Jurkat, Clone E6-1 (cell line): ENCODE measurements at regions not wholly inside any gene's neighbourhood (a gene's known extent, or its start where the extent isn't known, plus 50 kb on each side); places are given as distances from the start of the nearest gene placed in this dataset.
"Not testable (repeated sequence)": the region's sequence is repeated elsewhere in the genome, so short reads cannot be mapped to it uniquely, and the experiment has no call there.

Source experiments
- DNase-seq: peaks from one replicate; pipeline ENCODE4 v3.0.0-alpha.2; 2011; ENCODE audit warnings: low read depth, low spot score
- H3K4me3 ChIP-seq: 2 replicates; pipeline ENCODE4 v1.5.1; 2011; ENCODE audit warnings: mild to moderate bottlenecking, low read length, control low read depth, moderate library complexity

DNA sequence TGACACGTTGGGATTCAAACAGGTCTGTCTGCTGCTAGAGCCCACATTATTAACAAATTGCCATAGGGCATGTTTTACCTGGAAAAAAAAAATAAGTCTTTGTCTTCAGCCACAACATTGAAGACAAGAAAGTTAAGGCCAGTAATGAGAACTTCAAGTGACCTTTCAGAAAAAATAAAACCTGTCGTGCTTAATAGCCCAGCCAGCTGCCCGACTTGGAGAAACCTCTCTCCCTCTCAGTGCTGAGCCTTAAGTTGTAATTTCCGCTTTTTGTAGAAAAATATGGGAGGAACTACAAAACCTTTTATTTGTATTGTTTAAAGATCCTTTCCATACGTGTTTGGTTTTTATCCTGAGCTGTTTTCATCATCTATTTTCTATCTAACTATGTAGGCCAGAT is 454.3 kb upstream of the SLITRK6 start:
- not testable (repeated sequence) for H3K4me3 ChIP-seq

DNA sequence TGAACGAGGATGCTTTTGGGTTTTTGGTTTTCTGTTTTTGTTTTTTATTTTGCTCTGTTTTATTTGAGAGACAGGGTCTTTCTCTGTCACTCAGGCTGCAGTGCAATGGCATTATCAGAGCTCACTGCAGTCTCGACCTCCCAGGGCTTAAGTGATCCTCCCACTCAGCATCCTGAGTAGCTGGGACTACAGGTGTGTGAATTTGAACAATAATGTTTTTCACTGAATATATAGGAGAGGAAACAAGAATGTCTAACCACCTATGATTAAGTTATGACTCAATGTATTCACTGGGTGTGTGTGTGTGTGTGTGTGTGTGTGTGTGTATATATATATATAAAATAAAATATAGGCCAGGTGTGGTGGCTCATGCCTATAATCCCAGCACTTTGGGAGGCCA is 456.6 kb upstream of the SLITRK6 start:
- DNase-seq, H3K4me3 ChIP-seq: not testable (repeated sequence)

More for the DNA sequence above, 454.3 kb upstream of the SLITRK6 start:
- DNase-seq: not testable (repeated sequence)

DNA sequence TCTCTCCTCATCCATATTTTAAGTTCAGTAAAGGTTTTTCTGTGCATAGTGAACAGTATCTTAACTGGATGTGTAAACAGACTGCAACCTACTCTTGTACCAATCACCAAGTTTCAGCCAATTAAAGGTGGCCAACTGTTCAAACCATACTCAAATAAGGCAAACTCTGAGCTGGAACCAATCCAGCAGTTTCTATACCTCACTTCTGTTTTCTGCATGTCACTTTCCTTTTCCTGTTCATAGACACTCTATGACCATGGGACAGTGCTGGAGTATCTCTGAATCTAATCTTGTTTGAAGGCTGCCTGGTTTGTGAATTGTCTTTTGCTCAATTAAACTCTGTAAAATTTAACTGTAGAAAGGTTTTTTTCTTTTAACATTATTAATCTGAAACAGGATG is 470.3 kb upstream of the SLITRK6 start:
- no peak overlapping the region for H3K4me3 ChIP-seq
- no peak for DNase-seq

DNA sequence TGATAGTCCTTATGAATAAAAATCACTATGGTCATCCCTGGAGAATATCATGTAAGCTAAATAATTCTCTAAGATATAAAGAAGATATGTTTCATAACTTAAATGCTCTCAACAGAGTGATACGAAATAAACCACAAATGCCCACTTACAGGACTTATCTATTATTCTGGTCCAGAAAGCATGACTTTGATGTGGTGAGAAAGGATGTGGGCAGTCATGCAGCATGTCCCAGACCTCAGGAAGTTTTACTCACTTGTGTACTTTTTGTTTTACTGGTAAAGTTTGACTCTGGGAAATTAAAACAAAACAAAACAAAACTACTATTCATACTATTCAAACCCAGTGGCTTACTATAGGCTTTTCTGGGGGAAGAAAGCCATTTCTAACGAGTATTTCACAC is 483.2 kb upstream of the SLITRK6 start:
- H3K4me3 ChIP-seq: no peak overlapping the region
- DNase-seq: no peak

DNA sequence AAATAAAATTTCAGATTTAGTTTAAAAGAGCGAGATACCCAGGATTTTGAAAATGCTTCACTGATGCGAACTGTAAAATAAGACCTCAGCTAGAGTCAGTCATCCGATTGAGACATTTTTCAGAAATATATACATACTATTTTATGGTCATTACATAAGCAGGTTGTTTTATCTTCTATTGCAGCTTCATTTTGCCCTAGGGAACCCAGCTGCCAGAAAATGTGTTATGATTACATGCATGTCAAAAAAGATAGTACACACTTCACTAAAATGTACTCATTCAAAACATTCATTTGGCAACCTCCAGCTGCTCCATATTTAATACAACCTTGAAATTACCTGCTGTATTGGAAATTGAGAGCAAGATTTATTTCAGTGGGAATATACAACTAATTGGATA is 483.8 kb upstream of the SLITRK6 start:
- DNase-seq: no peak
- no peak overlapping the region for H3K4me3 ChIP-seq

DNA sequence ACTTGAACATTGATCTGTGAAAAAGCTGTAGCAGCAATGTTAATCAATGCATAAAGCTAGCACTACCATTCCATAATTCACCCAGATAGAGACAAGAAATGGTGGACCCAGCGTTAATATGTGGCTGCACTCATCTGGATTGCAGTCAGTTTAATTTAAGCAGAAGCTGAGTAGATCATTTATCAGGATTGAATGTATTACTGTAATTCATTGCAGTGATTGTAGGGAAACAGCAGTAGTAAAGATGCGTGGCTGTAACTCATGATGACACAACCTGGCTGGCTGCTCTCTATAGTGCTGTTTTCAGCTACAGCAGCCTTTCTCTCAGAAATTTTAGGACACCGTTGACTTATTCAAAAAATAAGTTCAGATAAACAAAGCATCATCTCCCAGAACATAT is 499.5 kb upstream of the SLITRK6 start:
- H3K4me3 ChIP-seq: no peak overlapping the region
- DNase-seq: no peak

DNA sequence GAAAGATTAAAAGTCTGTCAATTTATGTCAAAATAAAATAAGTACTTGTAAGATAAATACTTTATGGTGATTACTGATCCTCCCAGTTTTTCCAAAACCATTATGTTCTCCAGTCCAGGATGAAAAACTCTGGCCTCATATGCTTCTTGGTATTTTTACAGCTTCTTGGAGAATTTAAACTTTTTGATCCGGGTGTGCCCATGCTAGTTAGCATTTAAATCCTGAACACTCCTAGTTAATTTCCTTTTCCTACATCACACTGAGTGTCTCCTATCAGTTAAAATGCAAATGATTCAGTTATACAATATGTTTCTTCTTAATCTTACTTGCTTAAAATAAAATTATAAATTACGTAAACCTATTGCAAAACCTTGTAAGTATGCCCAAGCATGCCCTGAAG is 499.9 kb upstream of the SLITRK6 start:
- DNase-seq: no peak
- no peak overlapping the region for H3K4me3 ChIP-seq

DNA sequence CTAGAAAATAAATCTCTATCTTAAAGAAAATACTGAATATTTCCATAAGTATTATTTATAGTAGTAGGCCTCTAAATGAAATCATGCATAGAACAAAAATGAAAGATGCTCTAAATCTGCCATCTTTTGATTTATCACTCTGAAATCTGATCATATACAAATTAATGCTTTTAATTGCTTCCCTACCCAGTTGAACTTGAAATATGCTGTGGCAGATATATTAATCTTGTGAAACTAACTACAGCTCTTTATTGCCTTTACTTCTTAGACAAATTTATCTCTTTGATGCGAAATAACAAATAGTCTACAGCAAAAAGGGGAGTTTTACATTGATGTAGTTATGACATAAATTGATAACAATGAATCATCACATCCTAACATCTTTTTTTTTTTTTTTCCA is 510.7 kb upstream of the SLITRK6 start:
- DNase-seq: no peak
- no peak overlapping the region for H3K4me3 ChIP-seq

DNA sequence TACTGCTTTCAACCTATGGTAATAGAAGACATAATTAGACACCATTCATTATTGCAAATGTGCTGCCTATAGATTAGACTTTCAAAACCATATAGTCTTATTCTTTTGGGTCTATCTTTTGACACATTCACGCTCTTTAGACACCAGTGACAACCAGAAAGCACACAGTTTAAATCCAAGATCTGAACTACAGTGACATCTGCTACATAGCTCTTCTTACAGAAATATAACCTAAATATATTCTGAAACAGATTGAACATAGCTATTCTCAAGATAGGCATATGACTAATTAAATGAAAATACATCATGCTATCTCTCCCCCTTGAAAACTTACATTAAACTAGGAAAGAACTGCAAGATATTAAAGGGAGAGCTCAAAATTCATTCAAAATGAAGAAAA is 514.2 kb upstream of the SLITRK6 start:
- DNase-seq: no peak
- H3K4me3 ChIP-seq: no peak overlapping the region

DNA sequence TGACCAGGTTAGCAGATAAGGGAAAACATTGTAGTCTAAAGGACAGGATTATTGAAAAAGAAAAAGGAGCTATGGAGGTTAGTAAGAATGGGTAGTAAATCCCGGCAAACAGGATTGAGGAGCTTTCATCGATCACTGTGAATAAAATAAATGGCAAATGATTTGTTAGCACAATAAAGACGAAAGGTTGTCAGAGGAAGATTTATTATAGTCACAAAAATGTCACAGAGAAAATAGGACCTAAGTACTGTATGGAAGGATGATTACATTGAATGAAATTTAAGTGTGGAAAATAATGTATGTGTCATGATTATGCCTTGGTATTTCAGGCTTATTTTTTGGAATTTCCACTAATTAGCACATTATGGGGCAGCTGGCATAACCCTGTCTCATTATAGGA is 519.2 kb upstream of the SLITRK6 start:
- H3K4me3 ChIP-seq: no peak overlapping the region
- no peak for DNase-seq

DNA sequence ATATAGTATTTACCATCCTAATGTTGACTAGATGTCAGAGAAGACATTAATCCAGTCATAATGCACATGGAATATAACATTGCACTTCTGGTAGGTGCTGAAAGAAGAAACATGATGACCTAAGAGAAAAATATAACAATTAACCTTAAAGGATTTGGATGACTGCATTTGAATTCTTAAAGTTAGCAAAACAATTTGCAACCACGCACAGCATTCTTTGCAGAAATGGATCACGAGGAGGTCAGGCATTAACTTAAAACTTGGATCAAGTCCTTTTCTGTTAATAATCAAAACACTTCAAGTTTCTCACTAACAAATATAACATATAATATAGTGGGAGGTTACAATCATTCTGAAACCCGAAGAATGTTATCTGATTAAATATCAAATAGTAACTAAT is 525.0 kb upstream of the SLITRK6 start:
- no peak overlapping the region for H3K4me3 ChIP-seq
- DNase-seq: no peak

DNA sequence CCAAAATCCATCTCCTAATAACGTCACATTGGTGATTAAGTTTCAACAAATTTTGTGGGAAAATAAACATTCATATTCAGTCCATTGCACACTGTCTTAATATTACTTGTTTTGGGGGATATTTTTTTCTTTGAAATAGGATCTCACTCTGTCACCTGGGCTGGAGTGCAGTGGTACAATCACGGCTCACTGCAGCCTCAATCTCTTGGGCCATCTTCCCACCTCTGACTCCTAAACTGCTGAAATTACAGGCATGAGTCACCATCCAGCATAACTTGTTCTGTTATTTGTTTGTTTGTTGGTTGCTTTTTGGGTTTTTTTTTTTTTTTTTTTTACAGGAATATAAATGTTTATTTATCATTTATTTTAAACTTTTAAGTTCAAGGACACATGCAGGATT is 556.1 kb upstream of the SLITRK6 start:
- no peak overlapping the region for H3K4me3 ChIP-seq

DNA sequence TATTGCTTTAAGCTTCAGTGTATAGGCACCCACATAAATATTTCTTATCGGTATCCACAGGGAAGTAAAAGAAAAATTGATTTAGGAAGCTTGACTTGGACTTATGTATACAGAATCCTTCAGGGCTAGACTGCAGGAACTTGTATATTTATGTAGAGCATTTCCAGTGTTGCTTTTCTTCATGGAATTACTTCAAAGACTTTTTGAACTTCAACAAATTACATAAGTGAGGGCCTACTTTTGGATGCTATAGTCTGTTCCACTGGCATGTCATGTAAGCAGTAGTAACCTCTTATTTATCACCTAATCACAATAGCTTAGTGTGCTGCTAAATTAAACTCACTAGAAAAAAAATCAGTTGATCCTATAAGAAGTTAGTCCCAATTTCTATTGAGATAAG is 557.9 kb upstream of the SLITRK6 start:
- no peak for DNase-seq
- H3K4me3 ChIP-seq: no peak overlapping the region

More for the DNA sequence above, 556.1 kb upstream of the SLITRK6 start:
- no peak for DNase-seq

DNA sequence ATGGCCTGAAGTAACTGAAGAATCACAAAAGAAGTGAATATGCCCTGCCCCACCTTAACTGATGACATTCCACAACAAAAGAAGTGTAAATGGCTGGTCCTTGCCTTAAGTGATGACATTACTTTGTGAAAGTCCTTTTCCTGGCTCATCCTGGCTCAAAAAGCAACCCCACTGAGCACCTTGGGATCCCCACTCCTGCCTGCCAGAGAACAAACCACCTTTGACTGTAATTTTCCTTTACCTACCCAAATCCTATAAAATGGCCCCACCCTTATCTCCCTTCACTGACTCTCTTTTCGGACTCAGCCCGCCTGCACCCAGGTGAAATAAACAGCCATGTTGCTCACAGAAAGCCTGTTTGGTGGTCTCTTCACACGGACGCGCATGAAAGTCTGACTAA is 564.5 kb upstream of the SLITRK6 start:
- DNase-seq, H3K4me3 ChIP-seq: not testable (repeated sequence)

DNA sequence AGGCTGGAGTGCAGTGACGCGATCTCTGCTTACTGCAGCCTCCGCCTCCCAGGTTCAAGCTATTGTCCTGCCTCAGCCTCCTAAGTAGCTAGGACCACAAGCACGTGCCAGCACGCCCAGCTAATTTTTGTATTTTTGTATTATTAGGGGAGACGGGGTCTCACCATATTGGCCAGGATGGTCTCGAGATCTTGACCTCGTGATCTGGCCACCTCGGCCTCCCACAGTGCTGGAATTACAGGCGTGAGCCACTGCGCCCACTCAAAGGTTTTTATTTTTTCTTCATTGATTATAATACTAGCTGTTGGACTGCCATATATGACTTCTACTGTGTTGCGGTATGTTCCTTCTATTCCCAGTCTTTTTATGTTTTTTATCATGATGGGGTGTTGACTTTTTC is 569.7 kb upstream of the SLITRK6 start:
- H3K4me3 ChIP-seq: no peak overlapping the region
- DNase-seq: no peak

DNA sequence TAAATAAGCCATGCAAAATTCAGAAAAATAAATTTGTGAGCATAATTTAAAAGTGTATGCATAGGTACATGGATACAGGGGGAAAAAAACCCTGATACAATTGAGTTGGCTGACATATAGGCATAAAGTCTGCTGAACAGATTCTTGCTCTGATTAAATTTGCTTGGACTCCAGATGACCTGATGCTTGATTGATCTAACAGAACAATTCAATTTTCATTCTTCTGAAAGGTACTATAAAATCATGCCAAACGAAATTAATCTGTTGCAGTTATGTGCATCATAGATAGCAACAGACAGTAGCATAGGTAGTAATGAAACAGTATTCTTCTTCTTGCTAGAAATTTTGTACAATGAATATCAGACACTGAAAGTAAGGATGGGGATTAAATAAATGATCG is 578.2 kb upstream of the SLITRK6 start:
- no peak overlapping the region for H3K4me3 ChIP-seq
- no peak for DNase-seq

DNA sequence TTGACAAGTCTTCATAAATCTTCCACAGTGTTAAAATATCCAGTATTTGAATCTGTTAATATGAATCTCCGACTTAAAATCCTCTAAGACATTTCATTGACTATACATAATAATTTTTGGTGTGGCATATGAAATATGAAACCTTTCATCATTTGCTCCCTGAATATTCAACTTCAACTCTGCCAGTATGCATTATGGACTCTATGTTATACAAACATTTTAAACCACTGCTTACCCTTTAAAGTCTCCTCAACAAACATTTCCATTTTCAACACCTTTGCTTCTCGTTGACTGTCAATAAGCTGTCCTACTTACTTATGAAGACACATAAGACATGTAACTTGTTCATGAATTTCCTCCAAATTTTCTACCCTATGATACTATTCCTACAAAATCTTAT is 579.4 kb upstream of the SLITRK6 start:
- no peak overlapping the region for H3K4me3 ChIP-seq
- DNase-seq: no peak

DNA sequence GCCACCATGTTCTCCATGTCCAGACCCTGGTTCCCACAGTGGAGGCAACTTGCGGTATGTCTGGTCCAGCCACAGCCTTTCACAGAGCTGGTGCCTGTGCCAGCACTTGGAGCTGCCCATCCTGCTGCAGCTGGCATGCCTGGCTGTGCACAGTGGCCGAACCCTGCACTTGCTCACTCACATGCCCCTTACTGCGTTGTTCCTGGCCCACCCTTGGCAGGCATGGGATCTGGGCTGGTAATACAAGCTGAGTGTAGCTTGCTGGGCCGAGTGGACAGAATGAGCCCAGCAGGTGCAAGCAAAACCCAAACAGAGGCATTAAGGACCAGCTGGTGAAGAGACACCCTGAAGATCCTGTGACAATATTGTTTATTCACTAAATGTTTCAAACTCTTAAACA is 583.9 kb upstream of the SLITRK6 start:
- no peak overlapping the region for H3K4me3 ChIP-seq
- DNase-seq: no peak

DNA sequence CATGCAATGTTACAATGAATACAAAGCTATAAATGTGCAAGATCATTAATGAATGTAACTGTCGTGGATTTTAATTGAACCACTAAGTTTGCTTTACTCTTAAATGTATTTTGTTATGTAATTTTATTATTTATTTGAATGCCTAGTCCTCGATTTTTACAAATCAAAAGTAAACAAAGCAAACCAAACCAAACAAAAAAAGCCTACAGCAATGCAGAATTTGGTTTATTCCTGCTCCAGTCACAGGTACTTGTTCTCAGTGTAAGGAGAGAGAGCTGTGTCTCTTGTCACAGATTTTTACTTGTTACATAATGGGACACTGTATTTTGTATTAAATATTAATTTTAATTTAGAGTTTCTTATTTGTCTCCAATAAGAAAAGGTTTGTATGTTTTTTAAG is 584.3 kb upstream of the SLITRK6 start:
- DNase-seq: no peak
- H3K4me3 ChIP-seq: no peak overlapping the region

DNA sequence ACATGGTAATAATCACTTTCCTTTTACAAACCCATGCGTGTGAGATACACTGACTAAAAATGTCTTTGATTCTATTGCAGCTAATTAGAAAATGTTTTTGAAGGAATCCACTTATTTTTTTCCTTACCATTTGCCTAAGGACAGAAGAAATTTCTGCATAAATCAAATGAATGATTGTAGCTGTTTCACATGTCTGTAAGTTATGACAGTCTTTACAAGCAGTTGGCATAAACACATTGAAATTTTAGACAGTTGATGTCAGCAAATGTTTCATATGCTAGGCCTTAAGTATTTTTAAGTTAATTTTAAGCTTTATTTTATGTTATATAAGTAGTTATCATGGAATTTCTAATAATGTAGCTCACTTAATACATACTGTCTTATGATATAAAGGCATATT is 598.4 kb upstream of the SLITRK6 start:
- no peak for DNase-seq
- H3K4me3 ChIP-seq: no peak overlapping the region

DNA sequence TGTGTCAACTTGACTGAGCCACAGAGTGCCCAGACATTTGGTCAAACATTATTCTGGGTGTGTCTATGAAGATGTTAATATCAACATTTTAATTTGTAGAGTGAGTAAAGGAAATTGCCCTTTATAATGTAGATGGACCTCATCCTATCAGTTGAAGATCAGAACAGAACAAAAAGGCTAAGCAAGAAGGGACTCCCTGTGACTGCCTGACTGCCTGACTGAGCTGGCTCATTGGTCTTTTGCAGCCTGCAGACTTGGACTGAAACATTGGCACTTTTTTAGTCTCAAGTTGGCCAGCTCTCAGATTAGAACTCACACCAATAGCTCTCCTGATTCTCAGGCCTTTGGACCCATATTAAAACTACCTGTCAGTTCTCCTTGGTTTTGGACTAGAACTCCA is 600.4 kb upstream of the SLITRK6 start:
- H3K4me3 ChIP-seq: no peak overlapping the region
- no peak for DNase-seq

DNA sequence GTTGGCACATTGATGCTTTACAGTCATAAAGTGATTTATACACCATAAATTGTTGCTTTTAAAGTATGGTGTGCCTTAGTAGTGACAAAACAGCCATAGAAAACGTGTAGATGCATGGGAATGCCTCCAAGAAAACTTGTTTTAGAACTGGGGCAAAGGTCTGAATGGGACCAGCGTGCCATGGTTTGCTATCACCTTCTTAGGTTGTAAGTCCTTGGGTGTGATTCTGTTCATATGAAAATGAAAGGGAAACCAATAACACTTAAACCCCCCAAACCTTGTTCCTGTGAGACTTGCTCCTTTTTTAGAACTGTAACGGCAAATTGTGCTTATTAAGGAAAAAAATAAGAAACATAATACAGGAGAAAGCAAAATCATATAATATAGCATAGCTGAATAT is 603.3 kb upstream of the SLITRK6 start:
- DNase-seq: no peak
- H3K4me3 ChIP-seq: no peak overlapping the region
